GM19035 (cell line): ENCODE measurements at regions not wholly inside any gene's neighbourhood (a gene's known extent, or its start where the extent isn't known, plus 50 kb on each side); places are given as distances from the start of the nearest gene placed in this dataset.

ENCODE experiments used
- ATAC-seq: cut with Tn5 transposase; IDR thresholded peaks from one replicate; pipeline ENCODE4 v1.9.1; 2021; ENCODE audit not compliant: unreplicated experiment

DNA sequence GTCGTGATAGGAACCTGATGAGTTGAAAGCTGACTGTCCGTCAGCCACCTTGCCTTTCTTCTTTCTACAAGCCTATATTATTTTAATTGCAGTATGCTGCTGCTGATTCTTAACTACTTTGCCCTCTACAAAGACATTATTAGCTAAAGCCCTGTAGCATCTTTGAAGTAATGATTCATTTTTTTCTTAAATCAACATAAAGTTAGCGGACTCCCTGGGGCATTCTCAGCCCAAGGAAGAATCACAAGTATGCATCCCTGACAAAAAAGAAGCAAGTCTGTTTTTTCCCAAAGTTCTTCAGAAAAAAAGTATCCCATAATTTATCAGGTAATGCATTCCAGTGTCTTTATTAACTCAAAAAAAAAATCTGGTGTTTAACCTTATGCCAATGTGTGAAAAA is 69.5 kb upstream of the TAS2R1 start:
- no peak for ATAC-seq

DNA sequence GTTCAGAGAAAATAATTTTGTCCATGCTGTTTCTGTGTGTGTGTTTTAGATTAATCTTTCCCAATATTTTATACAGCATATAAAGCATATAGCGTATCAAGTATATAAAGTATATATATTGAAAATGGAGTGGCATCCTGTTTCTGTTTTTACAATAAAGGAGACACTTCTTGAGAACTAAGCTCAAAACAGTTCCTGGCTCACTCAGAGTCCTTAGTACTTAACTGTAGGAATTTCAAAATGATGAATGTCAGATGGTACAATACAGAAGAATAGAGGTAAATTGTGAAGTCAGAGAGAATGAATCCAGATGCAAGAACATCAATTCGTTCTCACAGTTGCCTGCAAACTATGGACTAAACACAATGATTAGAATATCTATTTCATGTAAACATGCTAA is 68.7 kb upstream of the TAS2R1 start:
- no peak for ATAC-seq

DNA sequence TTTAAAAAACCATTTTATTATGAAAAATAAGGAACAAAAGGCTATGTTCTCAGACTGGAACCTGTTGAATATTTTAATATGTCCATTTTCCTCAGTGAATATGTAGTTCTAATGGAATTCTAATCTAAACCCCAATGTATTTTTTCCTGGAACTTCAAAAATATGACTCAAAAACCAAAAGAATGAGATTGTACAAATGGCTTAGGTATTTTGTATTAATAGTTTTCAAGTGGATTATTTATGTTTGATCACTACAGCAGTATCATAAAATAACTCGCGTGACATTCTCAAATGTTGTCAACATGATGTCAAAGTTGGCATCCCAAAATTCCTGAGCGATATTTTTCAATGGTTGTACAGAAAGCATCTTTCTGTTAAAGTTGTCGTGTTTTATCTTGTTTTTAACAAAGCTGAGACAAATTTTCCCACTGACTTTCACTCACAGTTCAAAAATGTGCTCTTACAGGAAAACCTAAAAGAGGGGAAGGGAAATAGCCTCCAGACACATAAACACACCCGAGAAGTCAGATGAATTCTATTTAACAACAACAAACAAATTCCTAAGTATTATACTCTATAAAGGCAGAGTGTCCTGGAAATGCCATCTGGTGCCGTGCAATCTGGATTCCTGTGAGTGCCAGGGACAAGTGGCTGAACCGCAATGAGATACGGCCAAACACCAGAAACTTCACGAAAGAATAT is 68.1 kb upstream of the TAS2R1 start:
- no peak for ATAC-seq

DNA sequence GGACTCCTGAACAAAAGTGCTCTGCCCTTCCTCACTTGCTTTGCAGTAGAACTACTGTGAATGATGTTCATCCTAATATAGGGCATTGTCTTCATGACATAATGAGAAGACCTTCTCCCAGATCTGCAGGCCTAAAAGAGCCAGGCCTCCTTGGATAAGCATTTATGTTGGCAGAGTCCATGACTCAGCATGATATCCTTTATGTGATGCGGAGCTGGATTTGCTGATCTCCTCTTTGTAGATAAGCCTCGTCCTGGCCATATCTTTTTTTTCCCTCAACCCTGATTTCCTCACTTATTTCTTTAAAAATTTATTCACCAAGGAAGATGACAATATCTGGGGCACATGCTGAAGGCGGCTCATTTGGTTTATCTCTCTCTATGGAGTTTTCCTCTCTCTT is 62.4 kb upstream of the TAS2R1 start:
- no peak for ATAC-seq

DNA sequence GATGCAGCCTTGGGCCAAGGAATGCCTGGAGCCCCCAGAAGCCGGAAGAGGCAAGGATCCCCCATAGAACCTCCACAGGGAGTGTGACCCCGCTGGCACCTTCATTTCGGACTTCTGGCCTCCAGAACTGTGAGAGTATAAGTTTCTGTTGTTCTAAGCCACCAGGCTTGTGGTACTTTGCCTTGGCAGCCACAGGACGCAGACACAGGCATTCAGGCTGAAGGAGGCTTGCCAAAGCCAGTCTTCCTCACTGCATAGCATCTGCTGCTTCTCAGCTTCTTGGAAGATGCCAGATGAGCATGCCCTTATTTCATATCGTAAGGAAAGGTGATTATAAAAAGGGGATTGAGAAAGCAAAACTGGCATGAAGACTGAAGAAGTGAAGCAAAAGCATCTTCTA is 61.1 kb upstream of the TAS2R1 start:
- no peak for ATAC-seq

DNA sequence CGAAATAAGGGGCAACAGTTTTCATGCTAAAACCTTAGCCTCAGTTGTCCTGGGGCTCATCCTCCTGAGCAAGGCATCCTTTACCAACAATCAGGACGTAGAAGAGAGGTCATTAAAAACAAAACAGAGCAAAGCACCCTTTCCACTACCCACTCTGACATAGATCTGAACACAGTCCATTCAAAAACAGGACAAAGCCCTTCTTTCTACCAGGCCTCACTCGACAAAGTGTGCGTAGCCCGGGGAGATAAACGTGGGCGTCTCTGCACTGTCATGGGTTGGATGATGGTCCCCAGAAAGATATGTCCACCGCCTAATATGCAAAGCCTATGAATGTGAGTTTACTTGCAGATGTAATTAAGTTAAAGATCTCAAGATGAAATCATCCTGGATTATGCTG is 60.6 kb upstream of the TAS2R1 start:
- no peak for ATAC-seq

DNA sequence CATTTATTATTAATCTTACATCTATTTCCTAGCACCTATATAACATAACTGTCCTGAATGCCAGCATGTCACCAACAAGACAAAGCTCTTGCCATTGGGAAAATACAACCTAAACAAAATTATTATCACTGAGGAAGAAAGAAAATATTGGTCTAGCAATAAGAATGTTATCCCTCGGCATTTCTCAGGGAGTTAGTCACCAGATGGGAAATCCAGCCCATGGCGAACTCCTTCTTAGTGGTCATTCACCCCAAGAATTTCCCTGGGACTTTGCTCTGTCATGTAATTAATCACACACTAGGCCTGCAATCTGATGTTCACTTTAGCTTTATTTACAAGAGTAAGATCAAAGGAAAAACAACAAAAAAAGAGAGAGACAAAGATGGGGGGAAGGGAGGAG is 56.1 kb upstream of the TAS2R1 start:
- no peak for ATAC-seq

DNA sequence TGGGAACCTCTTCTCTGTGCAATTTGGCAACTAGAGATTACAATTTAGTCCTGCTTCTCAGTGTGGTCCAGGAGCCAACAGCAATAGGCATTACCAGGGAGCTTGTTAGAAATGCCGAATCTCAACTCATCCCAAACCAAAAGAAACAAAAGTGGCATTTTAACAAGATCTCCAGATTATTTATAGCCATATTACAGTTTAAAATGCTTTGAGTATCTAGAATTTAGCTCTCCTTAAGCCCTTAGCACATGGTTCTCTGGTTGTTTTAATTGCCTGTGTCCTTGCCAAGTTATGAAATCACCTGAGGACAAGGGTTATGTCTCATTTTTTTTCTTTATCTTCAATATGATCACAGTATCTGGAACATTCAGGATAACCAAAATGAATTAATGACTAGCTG is 51.6 kb upstream of the TAS2R1 start:
- no peak for ATAC-seq
